ENCODE measurements at regions not wholly inside any gene's neighbourhood (a gene's known extent, or its start where the extent isn't known, plus 50 kb on each side); places are given as distances from the start of the nearest gene placed in this dataset.

- TF ChIP-seq CSDC2 (CRISPR knock-in tag; IDR thresholded peaks at IDR 0.05) = no peak
- TF ChIP-seq ZNF8 (CRISPR knock-in tag; IDR thresholded peaks at IDR 0.05) = no peak
- TF ChIP-seq CSRNP3 (CRISPR knock-in tag; IDR thresholded peaks at IDR 0.05) = no peak
- TF ChIP-seq PATZ1 (CRISPR knock-in tag; IDR thresholded peaks at IDR 0.05; ENCODE audit: borderline replicate concordance) = no peak
- TF ChIP-seq ESRRG (CRISPR knock-in tag; IDR thresholded peaks at IDR 0.05) = no peak
- TF ChIP-seq CREB5 (CRISPR knock-in tag; IDR thresholded peaks at IDR 0.05; ENCODE audit: low read depth) = no peak
Observed at GRCh38 chr18:27856820-27857219, 320.1 kb downstream of the CDH2 start.
